HEK293 (cell line): ENCODE measurements at regions not wholly inside any gene's neighbourhood (a gene's known extent, or its start where the extent isn't known, plus 50 kb on each side); places are given as distances from the start of the nearest gene placed in this dataset.

ENCODE experiments used
- CTCF ChIP-seq: fragments of 450-650 bp; formaldehyde crosslinking; IDR thresholded peaks from 2 replicates; pipeline ENCODE4 v1.5.1; 2016; ENCODE audit warnings: missing biosample characterization, missing genetic modification characterization
- INSM2 ChIP-seq: fragments of 450-650 bp; formaldehyde crosslinking; IDR thresholded peaks from 2 replicates; pipeline ENCODE4 v1.5.1; 2016; ENCODE audit warnings: missing biosample characterization, missing genetic modification characterization
- KLF8 ChIP-seq: fragments of 450-650 bp; formaldehyde crosslinking; IDR thresholded peaks from 2 replicates; pipeline ENCODE4 v1.5.1; 2016; ENCODE audit warnings: missing biosample characterization, missing genetic modification characterization
- TCF7L2 ChIP-seq: IDR thresholded peaks from 2 replicates; pipeline ENCODE4 v1.6.1; 2011; ENCODE audit warnings: low read depth, mild to moderate bottlenecking, inconsistent platforms, low read length, moderate library complexity, borderline replicate concordance
- ZBTB6 ChIP-seq: fragments of 450-650 bp; formaldehyde crosslinking; IDR thresholded peaks from 2 replicates; pipeline ENCODE4 v1.5.1; 2017; ENCODE audit warnings: missing biosample characterization, missing genetic modification characterization
- ZFP3 ChIP-seq: fragments of 450-650 bp; formaldehyde crosslinking; IDR thresholded peaks from 2 replicates; pipeline ENCODE4 v1.5.1; 2016; ENCODE audit warnings: low read depth, missing biosample characterization, missing genetic modification characterization
- ZNF114 ChIP-seq: fragments of 450-650 bp; formaldehyde crosslinking; IDR thresholded peaks from 2 replicates; pipeline ENCODE4 v1.5.0; 2017; ENCODE audit warnings: missing biosample characterization, missing genetic modification characterization
- ZNF341 ChIP-seq: fragments of 450-650 bp; formaldehyde crosslinking; IDR thresholded peaks from 2 replicates; pipeline ENCODE4; 2016; ENCODE audit warnings: low read depth, missing biosample characterization, missing genetic modification characterization
- ZNF549 ChIP-seq: fragments of 450-650 bp; IDR thresholded peaks from 2 replicates; pipeline ENCODE4 v1.5.1; 2018; ENCODE audit warnings: missing biosample characterization, missing genetic modification characterization, mild to moderate bottlenecking, inconsistent platforms, moderate library complexity
- ZNF639 ChIP-seq: fragments of 450-650 bp; formaldehyde crosslinking; IDR thresholded peaks from 2 replicates; pipeline ENCODE4 v1.5.1; 2016; ENCODE audit warnings: missing biosample characterization, missing genetic modification characterization
- ZNF707 ChIP-seq: fragments of 450-650 bp; formaldehyde crosslinking; IDR thresholded peaks from 2 replicates; pipeline ENCODE4 v1.5.1; 2016; ENCODE audit warnings: missing biosample characterization, missing genetic modification characterization
- ZNF777 ChIP-seq: fragments of 450-650 bp; formaldehyde crosslinking; IDR thresholded peaks from 2 replicates; pipeline ENCODE4 v1.5.1; 2017; ENCODE audit warnings: missing biosample characterization, missing genetic modification characterization, borderline replicate concordance

GRCh38 chr3:154657218-154657617 is 227.2 kb upstream of the GPR149 start:
- no peak for TF ChIP-seq CTCF (tag by site-specific recombination)
- no peak for TF ChIP-seq ZNF114 (tag by site-specific recombination)
- no peak for TF ChIP-seq KLF8 (tag by site-specific recombination)
- TF ChIP-seq ZNF707 (tag by site-specific recombination): no peak
- no peak for TF ChIP-seq ZNF777
- TF ChIP-seq ZNF639 (tag by site-specific recombination): no peak
- TF ChIP-seq TCF7L2: no peak
- no peak for TF ChIP-seq ZFP3 (tag by site-specific recombination)
- TF ChIP-seq ZBTB6: no peak
- TF ChIP-seq INSM2 (tag by site-specific recombination): no peak
- TF ChIP-seq ZNF341 (tag by site-specific recombination): no peak
- TF ChIP-seq ZNF549 (tag by site-specific recombination): no peak
